Natural killer cell (primary cell): ENCODE measurements at regions not wholly inside any gene's neighbourhood (a gene's known extent, or its start where the extent isn't known, plus 50 kb on each side); places are given as distances from the start of the nearest gene placed in this dataset.

Experiments used
- ATAC-seq, 3 donors: fragments of 150-1000 bp in 2 of 3; fragments of 200-7000 bp in 1 of 3; cut with Tn5 transposase; 1 replicate in 1 of 3; 2 replicates in 2 of 3; pipeline ENCODE4 v1.10.0; 2021; ENCODE audit warnings: mild to moderate bottlenecking in 2 of 3, moderate library complexity in 2 of 3
- DNase-seq, 2 donors: peaks; one replicate each; pipeline versions ENCODE4 v3.0.0 to v3.0.0-alpha.2; 2013 to 2021; ENCODE audit warnings: mixed read lengths in 1 of 2
- H3K27ac ChIP-seq: one replicate; pipeline ENCODE4 v1.5.1; 2013; ENCODE audit warnings: mild to moderate bottlenecking, low read length
- H3K27me3 ChIP-seq: one replicate; pipeline ENCODE4 v1.6.1; 2013; ENCODE audit warnings: low read length; ENCODE audit not compliant: control insufficient read depth, insufficient read depth
- H3K36me3 ChIP-seq: one replicate; pipeline ENCODE4 v1.6.1; 2013; ENCODE audit warnings: low read length; ENCODE audit not compliant: control insufficient read depth, insufficient read depth
- H3K4me1 ChIP-seq: one replicate; pipeline ENCODE4 v1.6.1; 2013; ENCODE audit warnings: low read length; ENCODE audit not compliant: control insufficient read depth, insufficient read depth
- H3K4me3 ChIP-seq: one replicate; pipeline ENCODE4 v1.5.1; 2013; ENCODE audit warnings: low read length
- H3K9me3 ChIP-seq: one replicate; pipeline ENCODE4 v1.6.1; 2013; ENCODE audit warnings: low read length; ENCODE audit not compliant: control insufficient read depth, insufficient read depth
- H3K27ac Mint-ChIP-seq, 2 donors: one replicate each; pipeline ENCODE4 v1.8.0; 2022; ENCODE audit warnings: mild to moderate bottlenecking in 2 of 2, mixed read lengths in 2 of 2, moderate library complexity in 1 of 2
- H3K27me3 Mint-ChIP-seq, 2 donors: one replicate each; pipeline ENCODE4 v1.8.0; 2022; ENCODE audit warnings: low read depth in 2 of 2, mixed read lengths in 2 of 2
- H3K36me3 Mint-ChIP-seq: one replicate; pipeline ENCODE4 v1.8.0; 2022; ENCODE audit warnings: mixed read lengths
- H3K4me1 Mint-ChIP-seq, 2 donors: one replicate each; pipeline ENCODE4 v1.8.0; 2022; ENCODE audit warnings: mixed read lengths in 2 of 2
- H3K4me3 Mint-ChIP-seq: one replicate; pipeline ENCODE4 v1.8.0; 2022; ENCODE audit warnings: mild to moderate bottlenecking, moderate library complexity, mixed read lengths
- H3K9me3 Mint-ChIP-seq, 2 donors: one replicate each; pipeline ENCODE4 v1.8.0; 2022; ENCODE audit warnings: mixed read lengths in 2 of 2
- WGBS: methylation state at CpG from one replicate; pipeline ENCODE4 v1.1.7; 2013; ENCODE audit warnings: missing lambda C conversion rate; ENCODE audit not compliant: insufficient coverage; 5-methylcytosine and 5-hydroxymethylcytosine counted together
- intact Hi-C: fragments of 100-400 bp; cut with micrococcal nuclease; formaldehyde crosslinking; loops from one replicate; pipeline ENCODE4 v1.14.2; 2022
- TF ChIP-seq, protein P1 (sequence below): fragments of 200-600 bp; IDR thresholded peaks from one replicate; pipeline ENCODE4 v1.8.0; 2022; ENCODE audit warnings: antibody characterized with exemption

DNA sequence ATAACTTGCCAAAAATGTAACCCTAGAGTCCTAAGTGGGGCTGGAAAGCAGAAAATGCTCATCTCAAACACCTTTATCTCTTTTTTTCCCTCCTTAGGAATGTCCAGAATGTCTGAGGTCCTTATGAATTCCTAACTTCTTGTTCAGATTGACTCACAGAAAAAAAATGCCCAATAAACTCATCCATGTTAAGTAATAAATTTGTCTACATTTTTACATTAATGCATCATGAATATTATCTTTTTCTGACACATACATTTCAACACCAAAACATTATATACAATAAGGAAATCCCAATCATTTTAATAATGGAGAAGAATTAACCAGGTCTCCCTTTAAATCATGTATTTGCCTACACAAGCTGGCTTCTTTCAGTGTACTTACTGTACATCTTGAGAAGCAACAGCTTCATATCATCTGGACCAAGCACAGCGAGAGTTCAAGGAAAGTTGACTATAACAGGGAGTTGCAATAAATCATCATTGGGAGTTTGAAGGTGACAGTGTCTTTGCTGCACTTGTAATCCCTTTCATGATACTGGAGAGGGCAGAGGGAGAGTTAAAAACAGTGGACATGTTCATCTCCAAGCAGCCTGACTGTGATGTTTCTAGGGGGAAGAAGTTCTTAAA is 565.2 kb downstream of the LTN1 start:
- H3K36me3 Mint-ChIP-seq: no peaks in the 10 kb centered on the region
- no peaks in the 10 kb centered on the region for H3K4me1 ChIP-seq
- H3K4me3 ChIP-seq: no peak overlapping the region
- H3K36me3 ChIP-seq: no peaks in the 10 kb centered on the region
- H3K4me1 Mint-ChIP-seq: no peaks in the 10 kb centered on the region
- no peaks in the 10 kb centered on the region for H3K27me3 ChIP-seq
- H3K27ac ChIP-seq: no peak overlapping the region
- TF ChIP-seq, protein P1, sequence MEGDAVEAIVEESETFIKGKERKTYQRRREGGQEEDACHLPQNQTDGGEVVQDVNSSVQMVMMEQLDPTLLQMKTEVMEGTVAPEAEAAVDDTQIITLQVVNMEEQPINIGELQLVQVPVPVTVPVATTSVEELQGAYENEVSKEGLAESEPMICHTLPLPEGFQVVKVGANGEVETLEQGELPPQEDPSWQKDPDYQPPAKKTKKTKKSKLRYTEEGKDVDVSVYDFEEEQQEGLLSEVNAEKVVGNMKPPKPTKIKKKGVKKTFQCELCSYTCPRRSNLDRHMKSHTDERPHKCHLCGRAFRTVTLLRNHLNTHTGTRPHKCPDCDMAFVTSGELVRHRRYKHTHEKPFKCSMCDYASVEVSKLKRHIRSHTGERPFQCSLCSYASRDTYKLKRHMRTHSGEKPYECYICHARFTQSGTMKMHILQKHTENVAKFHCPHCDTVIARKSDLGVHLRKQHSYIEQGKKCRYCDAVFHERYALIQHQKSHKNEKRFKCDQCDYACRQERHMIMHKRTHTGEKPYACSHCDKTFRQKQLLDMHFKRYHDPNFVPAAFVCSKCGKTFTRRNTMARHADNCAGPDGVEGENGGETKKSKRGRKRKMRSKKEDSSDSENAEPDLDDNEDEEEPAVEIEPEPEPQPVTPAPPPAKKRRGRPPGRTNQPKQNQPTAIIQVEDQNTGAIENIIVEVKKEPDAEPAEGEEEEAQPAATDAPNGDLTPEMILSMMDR: no peak
- ATAC-seq (no peak), DNase-seq (no peak)
- H3K9me3 ChIP-seq: no peaks in the 10 kb centered on the region
- H3K9me3 Mint-ChIP-seq: no peaks in the 10 kb centered on the region
- intact Hi-C loops: no loop called here
- no peaks in the 10 kb centered on the region for H3K27me3 Mint-ChIP-seq
- H3K4me3 Mint-ChIP-seq: no peak overlapping the region
- H3K27ac Mint-ChIP-seq: no peak overlapping the region
- 93% methylated on average over 1 of the region's 1 CpG for whole genome bisulfite sequencing

DNA sequence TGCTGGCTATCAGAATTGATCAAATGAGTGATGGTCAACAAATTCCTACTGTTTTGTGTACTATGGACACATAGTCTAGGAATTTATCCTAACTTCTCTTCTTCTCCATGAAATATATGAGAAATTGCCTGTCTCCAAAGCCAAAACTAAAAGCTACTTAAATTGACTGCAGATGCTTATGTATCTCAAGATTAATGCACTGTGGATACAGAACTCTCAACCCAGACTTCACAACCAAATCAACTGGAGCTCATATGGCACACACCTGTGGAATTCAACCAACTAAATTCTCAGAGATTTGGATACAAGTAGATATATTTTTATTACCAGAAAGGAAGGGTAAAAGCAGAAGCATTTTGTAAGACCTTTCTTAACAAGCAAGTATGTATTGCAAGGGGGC is 566.1 kb downstream of the LTN1 start:
- Mint-ChIP-seq H3K27ac (no peak overlapping the region), H3K4me3 (no peak overlapping the region), H3K27me3 (no peaks in the 10 kb centered on the region), H3K36me3 (no peaks in the 10 kb centered on the region), H3K9me3 (no peaks in the 10 kb centered on the region), H3K4me1 (no peaks in the 10 kb centered on the region)
- DNase-seq (no peak), ATAC-seq (no peak)
- no peaks in the 10 kb centered on the region for H3K9me3 ChIP-seq
- intact Hi-C loops: no loop called here
- no peak overlapping the region for H3K27ac ChIP-seq
- TF ChIP-seq, protein P1: no peak
- H3K4me3 ChIP-seq: no peak overlapping the region
- no peaks in the 10 kb centered on the region for H3K36me3 ChIP-seq
- no peaks in the 10 kb centered on the region for H3K4me1 ChIP-seq
- no peaks in the 10 kb centered on the region for H3K27me3 ChIP-seq

DNA sequence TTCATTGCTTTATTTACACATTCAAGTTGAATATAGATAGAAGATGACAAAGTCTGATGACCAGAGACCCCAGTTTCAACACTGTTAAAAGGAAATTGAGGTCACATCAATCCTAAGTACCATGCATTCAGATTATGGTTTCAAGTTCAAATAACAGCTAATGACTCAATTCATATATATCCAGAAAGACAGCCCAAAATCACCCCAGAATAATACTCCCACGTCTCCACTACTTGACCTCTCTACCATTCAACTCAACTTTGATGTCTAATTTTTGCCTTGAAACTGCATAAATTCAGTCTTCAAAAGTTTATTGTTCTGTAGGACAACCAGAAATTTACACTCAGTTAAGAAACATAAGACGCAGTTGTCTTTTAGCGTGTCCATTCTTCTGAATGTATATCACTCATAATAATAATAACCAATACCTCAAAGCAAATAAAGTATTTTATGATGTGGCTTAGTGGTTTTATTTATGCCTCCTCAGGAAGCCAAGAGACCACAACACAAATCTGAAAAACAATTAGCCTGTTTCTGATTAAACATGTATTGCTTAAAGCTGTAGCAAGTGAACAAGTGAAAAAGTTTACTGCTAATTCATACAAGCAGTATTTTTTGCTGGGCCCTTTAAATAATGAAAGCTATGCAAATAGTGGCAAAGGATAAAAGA is 569.0 kb downstream of the LTN1 start:
- no peaks in the 10 kb centered on the region for H3K9me3 ChIP-seq
- Mint-ChIP-seq H3K36me3 (no peaks in the 10 kb centered on the region), H3K4me3 (no peak overlapping the region), H3K9me3 (no peaks in the 10 kb centered on the region), H3K27me3 (no peaks in the 10 kb centered on the region), H3K27ac (no peak overlapping the region), H3K4me1 (no peaks in the 10 kb centered on the region)
- intact Hi-C loops: no loop called here
- H3K27me3 ChIP-seq: no peaks in the 10 kb centered on the region
- TF ChIP-seq, protein P1: no peak
- WGBS: 72% methylated on average over 1 of the region's 3 CpGs
- H3K27ac ChIP-seq: no peak overlapping the region
- H3K4me3 ChIP-seq: no peak overlapping the region
- DNase-seq: no peak
- no peak for ATAC-seq
- no peaks in the 10 kb centered on the region for H3K36me3 ChIP-seq
- no peaks in the 10 kb centered on the region for H3K4me1 ChIP-seq
